H9 (cell line): ENCODE measurements at regions not wholly inside any gene's neighbourhood (a gene's known extent, or its start where the extent isn't known, plus 50 kb on each side); places are given as distances from the start of the nearest gene placed in this dataset.

ENCODE experiments used
- DNase-seq: peaks from one replicate; pipeline ENCODE4 v3.0.0-alpha.2; 2017
- H2AFZ ChIP-seq: one replicate; pipeline ENCODE4 v1.6.1; 2013; ENCODE audit warnings: mild to moderate bottlenecking, low read length, control low read depth, moderate library complexity
- H2AK5ac ChIP-seq: 2 replicates; pipeline ENCODE4 v1.6.1; 2013; ENCODE audit warnings: low read length, control low read depth, mixed read lengths; ENCODE audit not compliant: insufficient read length
- H2BK120ac ChIP-seq: one replicate; pipeline ENCODE4 v1.6.1; 2013; ENCODE audit warnings: low read depth, mild to moderate bottlenecking, low read length, control low read depth, inconsistent platforms; ENCODE audit not compliant: poor library complexity, severe bottlenecking
- H2BK12ac ChIP-seq: 2 replicates; pipeline ENCODE4 v1.6.1; 2013; ENCODE audit warnings: low read length, control low read depth, mixed read lengths, low read depth; ENCODE audit not compliant: insufficient read length
- H2BK15ac ChIP-seq: 2 replicates; pipeline ENCODE4 v1.6.1; 2013; ENCODE audit warnings: low read depth, low read length, control low read depth
- H2BK20ac ChIP-seq: one replicate; pipeline ENCODE4 v1.6.1; 2013; ENCODE audit warnings: low read depth, mild to moderate bottlenecking, low read length, control low read depth, inconsistent platforms; ENCODE audit not compliant: poor library complexity, severe bottlenecking
- H2BK5ac ChIP-seq: 2 replicates; pipeline ENCODE4 v1.6.1; 2013; ENCODE audit warnings: low read length, control low read depth, mixed read lengths; ENCODE audit not compliant: insufficient read length
- H3K14ac ChIP-seq: 2 replicates; pipeline ENCODE4 v1.6.1; 2013; ENCODE audit warnings: low read length, control low read depth; ENCODE audit not compliant: insufficient read depth
- H3K18ac ChIP-seq: 2 replicates; pipeline ENCODE4 v1.6.1; 2013; ENCODE audit warnings: low read depth, mild to moderate bottlenecking, mixed read lengths, low read length, control low read depth; ENCODE audit not compliant: insufficient read length
- H3K23ac ChIP-seq: 2 replicates; pipeline ENCODE4 v1.6.1; 2013; ENCODE audit warnings: low read length, control low read depth, mixed read lengths, low read depth; ENCODE audit not compliant: insufficient read length
- H3K23me2 ChIP-seq: 2 replicates; pipeline ENCODE4 v1.6.1; 2013; ENCODE audit warnings: low read depth, mild to moderate bottlenecking, mixed read lengths, low read length, control low read depth; ENCODE audit not compliant: insufficient read length, poor library complexity, severe bottlenecking
- H3K27ac ChIP-seq: 2 replicates; pipeline ENCODE4 v1.5.1; 2013; ENCODE audit warnings: low read length, control low read depth, mixed read lengths, low read depth; ENCODE audit not compliant: insufficient read length
- H3K27me3 ChIP-seq: 2 replicates; pipeline ENCODE4 v1.6.1; 2013; ENCODE audit warnings: low read length, control low read depth, inconsistent platforms; ENCODE audit not compliant: insufficient read depth
- H3K4ac ChIP-seq: 2 replicates; pipeline ENCODE4 v1.6.1; 2013; ENCODE audit warnings: low read depth, mild to moderate bottlenecking, control low read depth, inconsistent platforms, low read length, moderate library complexity
- H3K4me1 ChIP-seq: 2 replicates; pipeline ENCODE4 v1.6.1; 2013; ENCODE audit warnings: low read length, control low read depth, inconsistent platforms; ENCODE audit not compliant: insufficient read depth
- H3K4me2 ChIP-seq: 2 replicates; pipeline ENCODE4 v1.6.1; 2013; ENCODE audit warnings: low read length, control low read depth, mixed read lengths; ENCODE audit not compliant: insufficient read length, insufficient read depth
- H3K56ac ChIP-seq: 2 replicates; pipeline ENCODE4 v1.6.1; 2013; ENCODE audit warnings: low read depth, mild to moderate bottlenecking, mixed read lengths, low read length, control low read depth; ENCODE audit not compliant: insufficient read length
- H3K79me1 ChIP-seq: 2 replicates; pipeline ENCODE4 v1.6.1; 2013; ENCODE audit warnings: low read depth, mild to moderate bottlenecking, moderate library complexity, low read length, control low read depth, inconsistent platforms; ENCODE audit not compliant: insufficient read depth, poor library complexity, severe bottlenecking
- H3K79me2 ChIP-seq: 2 replicates; pipeline ENCODE4 v1.6.1; 2013; ENCODE audit warnings: low read length, control low read depth, inconsistent platforms; ENCODE audit not compliant: insufficient read depth
- H3K9ac ChIP-seq: 2 replicates; pipeline ENCODE4 v1.6.1; 2013; ENCODE audit warnings: low read length, control low read depth, mixed read lengths; ENCODE audit not compliant: insufficient read length; ENCODE audit errors: extremely low read depth
- H3K9me3 ChIP-seq: one replicate; pipeline ENCODE4 v1.6.1; 2013; ENCODE audit warnings: low read depth, low read length, inconsistent platforms; ENCODE audit not compliant: control insufficient read depth
- H3T11ph ChIP-seq: one replicate; pipeline ENCODE4 v1.6.1; 2013; ENCODE audit warnings: mild to moderate bottlenecking, low read length, control low read depth, inconsistent platforms
- H4K20me1 ChIP-seq: one replicate; pipeline ENCODE4 v1.6.1; 2013; ENCODE audit not compliant: control insufficient read depth, insufficient read length, insufficient read depth
- H4K5ac ChIP-seq: 2 replicates; pipeline ENCODE4 v1.6.1; 2013; ENCODE audit warnings: low read depth, mild to moderate bottlenecking, mixed read lengths, low read length, control low read depth; ENCODE audit not compliant: insufficient read length
- H4K8ac ChIP-seq: replicated peaks from 2 replicates; pipeline ENCODE4 v1.6.1; 2013; ENCODE audit warnings: low read length, control low read depth, mixed read lengths, low read depth; ENCODE audit not compliant: insufficient read length
- H4K91ac ChIP-seq: 2 replicates; pipeline ENCODE4 v1.6.1; 2013; ENCODE audit warnings: low read depth, mild to moderate bottlenecking, moderate library complexity, mixed read lengths, low read length, control low read depth; ENCODE audit not compliant: insufficient read length
- H3K27ac Mint-ChIP-seq, 3 experiments: 2 replicates in 2 of 3; 3 replicates in 1 of 3; pipeline ENCODE4 v1.8.0; 2020 to 2021; ENCODE audit warnings: mixed read lengths in 3 of 3, mild to moderate bottlenecking in 1 of 3, moderate library complexity in 1 of 3
- H3K27me3 Mint-ChIP-seq: 2 replicates; pipeline ENCODE4 v1.8.0; 2021; ENCODE audit warnings: low read depth, mild to moderate bottlenecking, moderate library complexity, mixed read lengths
- H3K36me3 Mint-ChIP-seq, 3 experiments: 2 replicates in 2 of 3; 3 replicates in 1 of 3; pipeline ENCODE4 v1.8.0; 2020 to 2021; ENCODE audit warnings: low read depth in 3 of 3, mixed read lengths in 3 of 3; ENCODE audit not compliant: insufficient read depth in 1 of 3
- H3K4me1 Mint-ChIP-seq, 2 experiments: 2 replicates each; pipeline ENCODE4 v1.8.0; 2020; ENCODE audit warnings: mixed read lengths in 2 of 2
- H3K4me3 Mint-ChIP-seq, 2 experiments: 2 replicates in 1 of 2; 3 replicates in 1 of 2; pipeline ENCODE4 v1.8.0; 2020 to 2021; ENCODE audit warnings: mild to moderate bottlenecking in 2 of 2, mixed read lengths in 2 of 2, moderate library complexity in 1 of 2
- H3K9me3 Mint-ChIP-seq, 2 experiments: 2 replicates in 1 of 2; 3 replicates in 1 of 2; pipeline ENCODE4 v1.8.0; 2020; ENCODE audit warnings: mild to moderate bottlenecking in 2 of 2, mixed read lengths in 2 of 2, moderate library complexity in 1 of 2
- CTCF ChIP-seq: fragments of 200-600 bp; sonication (generic); conservative IDR thresholded peaks from 3 replicates; pipeline ENCODE4 v1.8.0; 2021; ENCODE audit warnings: antibody characterized with exemption, mild to moderate bottlenecking
- WGBS: extraction: QIAGEN DNeasy Blood & Tissue Kit; methylation state at CpG from one replicate; pipeline ENCODE4 v1.1.7; 2013; ENCODE audit warnings: missing lambda C conversion rate, low lambda C conversion rate, mixed read lengths; ENCODE audit not compliant: insufficient read length; ENCODE audit errors: extremely low coverage; 5-methylcytosine and 5-hydroxymethylcytosine counted together

DNA sequence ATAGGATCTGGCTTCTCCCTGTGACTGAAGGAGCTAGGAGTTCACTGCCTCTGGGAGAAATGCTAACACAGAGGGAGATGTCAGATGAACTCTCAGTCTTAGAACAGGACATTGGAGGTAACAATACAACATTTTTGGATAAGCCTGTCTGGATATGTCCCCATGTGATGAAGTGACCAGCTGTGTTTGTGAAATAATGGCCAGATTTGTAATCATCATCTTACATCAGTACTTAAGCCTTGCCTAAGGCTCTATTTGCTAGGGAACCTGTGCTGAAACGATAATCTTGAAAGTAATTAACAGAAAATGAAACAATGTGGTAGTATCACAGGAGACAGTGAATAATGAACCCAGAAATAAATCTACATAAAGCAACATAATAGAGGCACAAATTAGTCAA is 56.2 kb downstream of the CRPPA start:
- Histone ChIP-seq H4K20me1 (no peaks in the 10 kb centered on the region), H3K18ac (no peak overlapping the region), H3K4me2 (no peak overlapping the region), H3K56ac (no peak overlapping the region), H4K91ac (no peak overlapping the region), H3K79me1 (no peaks in the 10 kb centered on the region), H3K14ac (no peak overlapping the region), H3K23ac (no peak overlapping the region), H2AFZ (no peak overlapping the region), H4K5ac (no peak overlapping the region), H3K23me2 (no peaks in the 10 kb centered on the region), H3K4me1 (no peaks in the 10 kb centered on the region), H3K9me3 (no peaks in the 10 kb centered on the region), H2BK12ac (no peak overlapping the region), H2AK5ac (no peak overlapping the region), H2BK20ac (no peak overlapping the region), H2BK120ac (no peak overlapping the region), H3T11ph (no peak overlapping the region), H4K8ac (no peak overlapping the region), H3K4ac (no peak overlapping the region), H2BK5ac (no peak overlapping the region), H3K27me3 (no peaks in the 10 kb centered on the region), H2BK15ac (no peak overlapping the region), H3K9ac (no peak overlapping the region), H3K27ac (no peak overlapping the region), H3K79me2 (no peaks in the 10 kb centered on the region)
- DNase-seq, result no peak
- Mint-ChIP-seq H3K9me3 (no peaks in the 10 kb centered on the region), H3K27me3 (no peaks in the 10 kb centered on the region), H3K4me3 (no peak overlapping the region), H3K4me1 (no peaks in the 10 kb centered on the region), H3K36me3 (no peaks in the 10 kb centered on the region), H3K27ac (no peak overlapping the region)
- WGBS, result no CpG with 5 or more reads among the region's 1 CpG
- TF ChIP-seq CTCF, result no peak
